ENCODE measurements at regions not wholly inside any gene's neighbourhood (a gene's known extent, or its start where the extent isn't known, plus 50 kb on each side); places are given as distances from the start of the nearest gene placed in this dataset.
A peak's percentile ranks its signal among the peaks of the same experiment; 100 is the strongest.

DNA sequence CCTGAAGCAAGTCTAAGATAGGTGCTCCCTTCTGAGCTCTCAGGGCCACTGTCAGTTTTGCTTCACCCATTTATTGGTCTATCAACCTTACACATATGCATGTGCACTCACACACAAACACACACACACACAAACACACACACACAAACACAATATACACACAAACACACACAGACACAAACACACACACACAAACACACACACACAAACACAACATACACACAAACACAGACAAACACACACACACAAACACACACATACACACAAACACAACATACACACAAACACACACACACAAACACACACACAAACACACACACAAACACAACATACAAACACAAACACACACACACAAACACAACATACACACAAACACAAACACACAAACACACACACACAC, 181.6 kb upstream of the KLHL29 start:
- no peak for TF ChIP-seq CTCF (conservative IDR thresholded peaks at IDR 0.05)
- Mint-ChIP-seq H3K4me3 (no peak overlapping the region), H3K9me3 (peaks cover 3% of the 10 kb centered on the region), H3K36me3 (ENCODE audit: low read depth) (peaks cover 3% of the 10 kb centered on the region), H3K4me1 (peaks cover 3% of the 10 kb centered on the region), H3K27ac (ENCODE audit: unreplicated experiment) (no peak overlapping the region), H3K27me3 (ENCODE audit: low read depth) (no peaks in the 10 kb centered on the region)
- DNase-seq (ENCODE audit: low read depth, low spot score) = no peak

GRCh38 chr2:23204685-23205242, 180.2 kb upstream of the KLHL29 start:
- peaks cover 17% of the 10 kb centered on the region for H3K4me1 Mint-ChIP-seq
- H3K27ac Mint-ChIP-seq (ENCODE audit: unreplicated experiment) = no peak overlapping the region
- H3K36me3 Mint-ChIP-seq (ENCODE audit: low read depth) = peaks cover 3% of the 10 kb centered on the region
- H3K9me3 Mint-ChIP-seq = peaks cover 3% of the 10 kb centered on the region
- DNase-seq (ENCODE audit: low read depth, low spot score) = no peak
- no peaks in the 10 kb centered on the region for H3K27me3 Mint-ChIP-seq (ENCODE audit: low read depth)
- no peak overlapping the region for H3K4me3 Mint-ChIP-seq
- no peak for TF ChIP-seq CTCF (conservative IDR thresholded peaks at IDR 0.05)

DNA sequence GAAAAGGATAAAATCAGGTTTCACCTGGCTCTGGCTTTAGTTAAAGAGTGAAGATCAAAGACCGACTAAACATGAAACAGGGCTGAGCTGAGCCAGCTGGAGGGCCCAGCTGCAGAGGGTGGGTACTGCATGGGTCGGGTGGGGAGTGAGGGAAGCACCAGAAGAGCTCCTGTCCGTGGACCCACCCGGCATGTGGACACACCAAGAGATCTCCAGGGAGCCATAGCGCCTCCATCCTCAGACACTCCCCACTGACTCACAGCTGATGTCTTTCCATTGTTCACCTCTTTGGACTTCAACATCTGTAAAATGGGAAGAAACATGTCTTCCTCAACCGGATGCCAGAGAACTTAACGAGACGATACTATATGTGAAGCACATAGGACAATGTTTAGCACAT, 178.3 kb upstream of the KLHL29 start:
- H3K9me3 Mint-ChIP-seq = no peaks in the 10 kb centered on the region
- H3K4me1 Mint-ChIP-seq = peaks cover 17% of the 10 kb centered on the region
- no peak for DNase-seq (ENCODE audit: low read depth, low spot score)
- peaks cover 3% of the 10 kb centered on the region for H3K36me3 Mint-ChIP-seq (ENCODE audit: low read depth)
- TF ChIP-seq CTCF (conservative IDR thresholded peaks at IDR 0.05) = no peak
- H3K4me3 Mint-ChIP-seq = no peak overlapping the region
- no peaks in the 10 kb centered on the region for H3K27me3 Mint-ChIP-seq (ENCODE audit: low read depth)
- no peak overlapping the region for H3K27ac Mint-ChIP-seq (ENCODE audit: unreplicated experiment)

DNA sequence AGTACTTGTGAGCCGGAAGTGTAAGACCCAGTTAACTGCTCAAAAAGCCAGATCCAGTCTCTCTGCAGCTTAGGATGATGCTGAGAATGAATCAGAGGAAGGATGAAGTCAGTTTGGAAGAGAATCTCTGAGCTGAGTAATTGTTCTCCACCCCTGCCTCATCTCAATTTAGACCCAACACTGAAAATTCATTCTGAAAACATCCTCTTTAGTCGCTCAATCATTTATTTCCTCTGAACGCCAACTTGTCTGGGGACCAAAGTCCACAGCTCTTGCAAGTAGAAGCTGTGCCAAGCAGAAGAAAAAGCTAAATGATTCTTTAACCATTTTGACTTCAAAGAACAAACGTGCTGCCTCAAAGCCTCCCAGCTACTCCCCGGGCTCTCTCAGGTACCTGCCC, 177.1 kb upstream of the KLHL29 start:
- TF ChIP-seq CTCF (conservative IDR thresholded peaks at IDR 0.05) = no peak
- peaks cover 17% of the 10 kb centered on the region for H3K4me1 Mint-ChIP-seq
- peak overlapping the region; percentile 61 for H3K27ac Mint-ChIP-seq (ENCODE audit: unreplicated experiment)
- H3K4me3 Mint-ChIP-seq = no peak overlapping the region
- peaks cover 3% of the 10 kb centered on the region for H3K36me3 Mint-ChIP-seq (ENCODE audit: low read depth)
- H3K9me3 Mint-ChIP-seq = no peaks in the 10 kb centered on the region
- DNase-seq (ENCODE audit: low read depth, low spot score) = no peak
- H3K27me3 Mint-ChIP-seq (ENCODE audit: low read depth) = no peaks in the 10 kb centered on the region

GRCh38 chr2:23208339-23208738, 176.6 kb upstream of the KLHL29 start:
- peaks cover 3% of the 10 kb centered on the region for H3K36me3 Mint-ChIP-seq (ENCODE audit: low read depth)
- no peak for DNase-seq (ENCODE audit: low read depth, low spot score)
- no peak for TF ChIP-seq CTCF (conservative IDR thresholded peaks at IDR 0.05)
- no peaks in the 10 kb centered on the region for H3K9me3 Mint-ChIP-seq
- H3K4me3 Mint-ChIP-seq = no peak overlapping the region
- H3K4me1 Mint-ChIP-seq = peaks cover 19% of the 10 kb centered on the region
- H3K27ac Mint-ChIP-seq (ENCODE audit: unreplicated experiment) = peak overlapping the region; percentile 61
- H3K27me3 Mint-ChIP-seq (ENCODE audit: low read depth) = no peaks in the 10 kb centered on the region

Measured in neural crest cell (in vitro differentiated cells).